DND-41 (cell line): ENCODE measurements at regions not wholly inside any gene's neighbourhood (a gene's known extent, or its start where the extent isn't known, plus 50 kb on each side); places are given as distances from the start of the nearest gene placed in this dataset.

ENCODE experiments used
- CTCF ChIP-seq: IDR thresholded peaks from 2 replicates; pipeline ENCODE4 v1.5.1; 2012; ENCODE audit warnings: borderline replicate concordance, low read length, moderate library complexity, mild to moderate bottlenecking; ENCODE audit not compliant: poor library complexity, severe bottlenecking; ENCODE audit errors: extremely low read depth
- EZH2 ChIP-seq: IDR thresholded peaks from 3 replicates; pipeline ENCODE4 v1.6.1; 2012; ENCODE audit warnings: borderline replicate concordance, low read depth, mild to moderate bottlenecking, moderate library complexity, low read length, inconsistent platforms; ENCODE audit not compliant: severe bottlenecking

GRCh38 chr2:147628971-147629421 lies 215.8 kb upstream of the ACVR2A start:
- TF ChIP-seq CTCF (no peak), EZH2 (no peak)
